ENCODE measurements at regions not wholly inside any gene's neighbourhood (a gene's known extent, or its start where the extent isn't known, plus 50 kb on each side); places are given as distances from the start of the nearest gene placed in this dataset.
A peak's percentile ranks its signal among the peaks of the same experiment; 100 is the strongest.

DNA sequence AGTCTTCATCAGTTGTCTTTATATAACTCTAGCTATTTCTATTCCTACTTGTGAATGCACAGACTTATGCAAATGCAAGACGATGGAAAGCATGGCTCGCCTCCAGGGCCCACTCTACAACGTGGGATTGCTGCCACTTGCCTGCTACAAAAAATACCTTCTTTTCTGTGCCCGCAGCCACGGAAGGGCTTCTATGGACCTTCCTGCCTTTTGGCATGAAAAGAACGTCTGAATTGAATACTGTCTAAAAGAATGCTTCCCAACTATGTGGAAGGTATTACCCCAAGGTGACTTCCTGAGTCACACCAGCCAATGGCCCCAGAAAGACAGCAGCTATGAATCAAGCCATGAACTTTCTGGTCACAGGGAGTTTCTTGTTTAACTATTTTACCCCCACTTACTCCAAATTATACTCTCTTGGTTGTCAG, 261.2 kb downstream of the HIVEP2 start:
- no peak for DNase-seq

DNA sequence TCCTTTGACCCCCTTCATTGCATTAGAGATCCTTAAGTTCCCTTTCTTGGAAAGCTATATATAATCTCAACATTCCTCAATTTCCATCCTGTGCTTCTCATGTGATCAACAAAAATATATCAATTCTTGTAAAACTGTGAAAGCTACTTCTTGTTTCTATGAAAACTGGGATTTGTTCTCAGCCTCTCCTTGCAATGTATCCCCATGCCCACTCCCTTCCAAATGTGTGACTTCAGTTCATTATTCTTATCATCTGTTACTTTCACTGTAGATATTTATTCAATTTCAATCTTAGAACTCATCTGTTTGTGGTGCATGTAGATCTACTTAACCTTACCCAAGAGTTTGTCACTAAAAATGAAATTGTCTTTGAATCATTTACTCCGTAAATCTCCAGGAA, 260.6 kb downstream of the HIVEP2 start:
- DNase-seq = no peak

DNA sequence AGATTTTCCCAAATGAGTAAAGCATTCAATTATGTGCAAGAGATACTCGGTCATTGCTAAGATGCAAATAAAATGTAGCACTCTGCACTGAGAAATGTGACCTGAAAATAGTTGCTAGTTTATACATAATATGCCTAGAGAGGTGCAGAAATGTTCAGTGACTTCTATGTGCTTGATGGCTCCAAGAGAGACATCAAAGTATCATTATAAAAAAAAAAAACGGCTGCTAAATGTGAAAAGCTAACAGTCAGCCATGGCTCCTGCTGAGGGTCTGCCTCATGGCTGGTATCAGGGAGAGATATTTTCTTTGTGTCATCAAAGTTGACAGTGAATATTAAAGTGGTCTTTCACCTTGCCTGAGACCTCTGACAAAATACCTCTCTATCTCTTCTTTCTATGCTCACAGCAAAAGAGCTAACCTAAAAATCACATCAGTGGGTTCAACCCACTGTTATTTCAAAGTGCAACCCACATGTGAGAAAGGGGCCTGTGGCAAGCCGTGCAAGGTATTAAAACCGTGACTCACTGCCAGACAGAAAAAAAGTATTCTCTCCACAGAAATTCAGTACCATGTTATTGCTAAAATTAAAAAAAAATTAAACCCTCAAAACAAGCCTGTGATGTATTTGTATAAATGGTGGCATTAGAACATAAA, 259.0 kb downstream of the HIVEP2 start:
- DNase-seq = no peak

- DNase-seq = no peak
Measured at GRCh38 chr6:142686507-142686887, 258.5 kb downstream of the HIVEP2 start.

- DNase-seq = peak; percentile 85
Measured at GRCh38 chr6:142692942-142693341, 252.0 kb downstream of the HIVEP2 start.

GRCh38 chr6:142693441-142693840, 251.5 kb downstream of the HIVEP2 start:
- no peak for DNase-seq

DNA sequence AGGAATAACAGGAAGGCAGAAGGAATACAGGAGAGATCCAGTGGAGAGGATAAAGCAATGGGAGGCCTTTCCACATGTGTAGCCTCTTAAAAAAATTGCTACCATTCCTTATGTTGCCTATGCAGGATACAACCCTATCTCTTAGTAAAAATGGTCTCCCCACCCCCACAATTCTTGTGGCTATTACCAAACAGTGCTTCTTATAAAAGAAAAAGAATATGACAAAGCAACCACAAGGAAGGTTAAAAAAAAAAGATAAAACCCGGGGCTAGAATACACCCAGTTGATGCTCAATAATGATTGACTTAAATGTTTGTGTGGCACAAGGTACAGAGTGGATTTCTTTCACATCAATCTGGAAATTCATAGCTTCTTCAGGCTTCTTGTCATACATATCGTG, 250.9 kb downstream of the HIVEP2 start:
- no peak for DNase-seq

GRCh38 chr6:142695016-142695415, 250.0 kb downstream of the HIVEP2 start:
- no peak for DNase-seq

- DNase-seq = no peak
Measured at GRCh38 chr6:142696123-142697000, 248.6 kb downstream of the HIVEP2 start.

DNA sequence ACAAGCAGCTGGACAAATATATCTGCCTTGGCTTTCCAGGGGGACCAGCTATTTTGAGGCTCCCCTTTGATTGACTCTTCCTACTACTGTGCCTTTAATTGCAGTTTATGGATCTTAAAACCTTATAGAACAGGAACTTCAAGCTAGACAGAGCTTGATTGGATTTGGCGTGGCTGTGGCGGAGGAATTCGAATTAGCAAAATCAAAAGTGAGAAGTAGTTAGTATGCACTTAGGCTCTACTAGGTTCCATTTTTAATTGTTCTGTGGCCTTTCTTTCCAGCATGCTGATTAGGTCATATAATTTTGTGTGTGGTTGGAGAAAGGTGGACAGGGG, 248.0 kb downstream of the HIVEP2 start:
- DNase-seq = no peak

DNA sequence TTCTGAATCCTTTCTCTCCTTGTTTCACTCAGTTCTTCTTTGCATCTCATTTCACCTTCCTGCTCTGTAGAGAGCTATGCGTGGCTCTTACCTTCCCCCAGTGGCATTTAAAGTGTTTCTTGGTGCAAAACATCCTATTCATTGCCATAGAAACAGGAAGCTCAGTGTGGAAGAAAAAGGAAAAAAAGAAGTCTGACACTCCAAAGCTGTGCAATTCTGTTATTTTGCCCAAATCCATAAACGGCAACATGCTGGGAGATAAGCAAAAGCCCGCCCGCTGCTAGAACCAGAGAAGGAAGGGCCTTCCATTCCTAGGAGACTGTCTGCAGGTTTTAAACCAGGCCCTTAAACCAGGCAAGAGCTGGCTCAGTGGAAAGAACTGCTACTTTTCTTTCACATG, 247.1 kb downstream of the HIVEP2 start:
- DNase-seq = no peak

DNA sequence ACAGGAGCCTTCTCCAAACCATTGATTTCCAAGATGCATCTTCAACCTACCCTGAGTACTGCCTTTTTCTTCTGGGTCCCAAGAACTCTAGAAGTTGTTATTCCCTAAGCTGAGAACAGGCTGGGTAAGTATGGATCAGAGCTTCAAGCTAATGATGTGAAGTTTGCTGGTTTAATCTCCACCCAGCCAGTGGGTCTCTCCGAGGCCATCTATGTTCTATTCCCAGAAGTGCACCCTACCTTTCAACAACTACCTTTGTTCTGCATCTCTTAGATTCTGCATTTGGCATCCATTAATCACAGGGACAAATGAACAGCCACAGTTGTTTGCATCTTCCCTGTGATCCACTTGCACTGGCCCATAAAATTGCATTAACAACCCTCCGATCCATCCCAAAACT, 246.2 kb downstream of the HIVEP2 start:
- DNase-seq = peak; percentile 33

GRCh38 chr6:142699391-142699790, 245.6 kb downstream of the HIVEP2 start:
- no peak for DNase-seq

GRCh38 chr6:142700032-142700431, 244.9 kb downstream of the HIVEP2 start:
- DNase-seq = no peak

GRCh38 chr6:142700671-142701312, 244.2 kb downstream of the HIVEP2 start:
- no peak for DNase-seq
